Neural progenitor cell (in vitro differentiated cells): ENCODE measurements at regions not wholly inside any gene's neighbourhood (a gene's known extent, or its start where the extent isn't known, plus 50 kb on each side); places are given as distances from the start of the nearest gene placed in this dataset.

Experiments used
- DNase-seq: peaks from one replicate; pipeline ENCODE4 v3.0.0-alpha.2; 2016; ENCODE audit warnings: low spot score
- H2AFZ ChIP-seq: fragments of 200-600 bp; sonication (generic); replicated peaks from 2 replicates; pipeline ENCODE4 v1.6.1; 2016; ENCODE audit warnings: antibody characterized with exemption
- H3F3A ChIP-seq: fragments of 200-600 bp; sonication (generic); 2 replicates; pipeline ENCODE4 v1.6.1; 2016; ENCODE audit warnings: antibody characterized with exemption, low read depth
- H3K27ac ChIP-seq: fragments of 200-600 bp; sonication (generic); 2 replicates; pipeline ENCODE4 v1.5.1; 2016; ENCODE audit warnings: mild to moderate bottlenecking
- H3K27me3 ChIP-seq: fragments of 200-600 bp; sonication (generic); 2 replicates; pipeline ENCODE4 v1.6.1; 2016; ENCODE audit warnings: mild to moderate bottlenecking, moderate library complexity
- H3K36me3 ChIP-seq: fragments of 200-600 bp; sonication (generic); 2 replicates; pipeline ENCODE4 v1.5.1; 2016
- H3K4me1 ChIP-seq: fragments of 200-600 bp; sonication (generic); 2 replicates; pipeline ENCODE4 v1.6.1; 2016; ENCODE audit warnings: mixed run types
- H3K4me2 ChIP-seq: fragments of 200-600 bp; sonication (generic); 2 replicates; pipeline ENCODE4 v1.6.1; 2016
- H3K4me3 ChIP-seq: fragments of 200-600 bp; sonication (generic); 2 replicates; pipeline ENCODE4 v1.5.1; 2016
- H3K79me2 ChIP-seq: fragments of 200-600 bp; sonication (generic); 2 replicates; pipeline ENCODE4 v1.6.1; 2016; ENCODE audit warnings: low read depth
- H3K9ac ChIP-seq: fragments of 200-600 bp; sonication (generic); 2 replicates; pipeline ENCODE4 v1.6.1; 2016
- H3K9me3 ChIP-seq: fragments of 200-600 bp; sonication (generic); 2 replicates; pipeline ENCODE4 v1.5.1; 2016; ENCODE audit warnings: low read depth
- H4K20me1 ChIP-seq: fragments of 200-600 bp; sonication (generic); 2 replicates; pipeline ENCODE4 v1.6.1; 2016; ENCODE audit warnings: low read depth
- H3K27ac Mint-ChIP-seq: 3 replicates; pipeline ENCODE4 v1.8.0; 2021; ENCODE audit warnings: mixed read lengths
- H3K27me3 Mint-ChIP-seq: 2 replicates; pipeline ENCODE4 v1.8.0; 2022; ENCODE audit warnings: low read depth, mild to moderate bottlenecking, inconsistent platforms, moderate library complexity, mixed read lengths; ENCODE audit not compliant: insufficient read depth
- H3K36me3 Mint-ChIP-seq: 3 replicates; pipeline ENCODE4 v1.8.0; 2021; ENCODE audit warnings: mixed read lengths
- H3K4me1 Mint-ChIP-seq: 3 replicates; pipeline ENCODE4 v1.8.0; 2021; ENCODE audit warnings: mixed read lengths
- H3K4me3 Mint-ChIP-seq: 3 replicates; pipeline ENCODE4 v1.8.0; 2021; ENCODE audit warnings: mild to moderate bottlenecking, moderate library complexity, mixed read lengths
- H3K9me3 Mint-ChIP-seq: 3 replicates; pipeline ENCODE4 v1.8.0; 2020; ENCODE audit warnings: mixed read lengths
- CTCF ChIP-seq: fragments of 200-600 bp; sonication (generic); IDR thresholded peaks from 2 replicates; pipeline ENCODE4 v1.5.1; 2017; ENCODE audit warnings: antibody characterized with exemption, mild to moderate bottlenecking
- EZH2 ChIP-seq: fragments of 200-600 bp; sonication (generic); IDR thresholded peaks from 2 replicates; pipeline ENCODE4 v1.6.1; 2017; ENCODE audit warnings: antibody characterized with exemption, mild to moderate bottlenecking, moderate library complexity
- EZH2phosphoT487 ChIP-seq: fragments of 200-600 bp; sonication (generic); IDR thresholded peaks from 2 replicates; pipeline ENCODE4 v1.6.1; 2017; ENCODE audit warnings: antibody characterized with exemption

GRCh38 chr3:165669504-165669903 lies 167.7 kb downstream of the BCHE start:
- no peak overlapping the region for H3K4me2 ChIP-seq
- no peaks in the 10 kb centered on the region for H4K20me1 ChIP-seq
- H3K4me3 Mint-ChIP-seq: no peak overlapping the region
- H3K9ac ChIP-seq: no peak overlapping the region
- H2AFZ ChIP-seq: no peak overlapping the region
- no peaks in the 10 kb centered on the region for H3F3A ChIP-seq
- TF ChIP-seq EZH2: no peak
- no peak for TF ChIP-seq CTCF
- TF ChIP-seq EZH2phosphoT487: no peak
- H3K36me3 Mint-ChIP-seq: no peaks in the 10 kb centered on the region
- no peak overlapping the region for H3K27ac ChIP-seq
- H3K36me3 ChIP-seq: no peaks in the 10 kb centered on the region
- H3K4me1 ChIP-seq: no peaks in the 10 kb centered on the region
- DNase-seq: no peak
- H3K4me3 ChIP-seq: no peak overlapping the region
- H3K9me3 ChIP-seq: no peaks in the 10 kb centered on the region
- H3K27me3 Mint-ChIP-seq: no peaks in the 10 kb centered on the region
- H3K9me3 Mint-ChIP-seq: peaks cover under 1% of the 10 kb centered on the region
- H3K79me2 ChIP-seq: no peaks in the 10 kb centered on the region
- no peak overlapping the region for H3K27ac Mint-ChIP-seq
- H3K4me1 Mint-ChIP-seq: no peaks in the 10 kb centered on the region
- H3K27me3 ChIP-seq: no peaks in the 10 kb centered on the region

GRCh38 chr3:165667676-165668075 lies 169.5 kb downstream of the BCHE start:
- no peaks in the 10 kb centered on the region for H3K9me3 ChIP-seq
- TF ChIP-seq EZH2 (no peak), EZH2phosphoT487 (no peak), CTCF (no peak)
- H3K4me3 Mint-ChIP-seq: no peak overlapping the region
- no peaks in the 10 kb centered on the region for H3K36me3 ChIP-seq
- no peak overlapping the region for H3K4me2 ChIP-seq
- H3K27ac Mint-ChIP-seq: no peak overlapping the region
- H3K4me3 ChIP-seq: no peak overlapping the region
- DNase-seq: no peak
- no peak overlapping the region for H2AFZ ChIP-seq
- no peaks in the 10 kb centered on the region for H3K9me3 Mint-ChIP-seq
- no peaks in the 10 kb centered on the region for H3F3A ChIP-seq
- no peak overlapping the region for H3K27ac ChIP-seq
- no peaks in the 10 kb centered on the region for H4K20me1 ChIP-seq
- H3K27me3 Mint-ChIP-seq: no peaks in the 10 kb centered on the region
- H3K4me1 ChIP-seq: no peaks in the 10 kb centered on the region
- H3K9ac ChIP-seq: no peak overlapping the region
- H3K36me3 Mint-ChIP-seq: no peaks in the 10 kb centered on the region
- no peaks in the 10 kb centered on the region for H3K79me2 ChIP-seq
- H3K4me1 Mint-ChIP-seq: no peaks in the 10 kb centered on the region
- no peaks in the 10 kb centered on the region for H3K27me3 ChIP-seq

- H3K4me3 Mint-ChIP-seq: no peak overlapping the region
- H3K4me3 ChIP-seq: no peak overlapping the region
- H3K4me1 Mint-ChIP-seq: no peaks in the 10 kb centered on the region
- DNase-seq: no peak
- H3F3A ChIP-seq: no peaks in the 10 kb centered on the region
- H3K4me1 ChIP-seq: no peaks in the 10 kb centered on the region
- no peaks in the 10 kb centered on the region for H3K27me3 ChIP-seq
- peaks cover 3% of the 10 kb centered on the region for H3K27me3 Mint-ChIP-seq
- no peak for TF ChIP-seq EZH2phosphoT487
- no peak for TF ChIP-seq CTCF
- no peak for TF ChIP-seq EZH2
- H3K9ac ChIP-seq: no peak overlapping the region
- H3K79me2 ChIP-seq: no peaks in the 10 kb centered on the region
- H3K9me3 Mint-ChIP-seq: no peaks in the 10 kb centered on the region
- H3K36me3 ChIP-seq: no peaks in the 10 kb centered on the region
- no peaks in the 10 kb centered on the region for H3K36me3 Mint-ChIP-seq
- H3K9me3 ChIP-seq: no peaks in the 10 kb centered on the region
- no peak overlapping the region for H3K27ac ChIP-seq
- no peak overlapping the region for H2AFZ ChIP-seq
- no peak overlapping the region for H3K27ac Mint-ChIP-seq
- H4K20me1 ChIP-seq: no peaks in the 10 kb centered on the region
- H3K4me2 ChIP-seq: no peak overlapping the region
These were observed 179.2 kb downstream of the BCHE start for GRCh38 chr3:165658027-165658426.
